HG03520 (cell line): ENCODE measurements at regions not wholly inside any gene's neighbourhood (a gene's known extent, or its start where the extent isn't known, plus 50 kb on each side); places are given as distances from the start of the nearest gene placed in this dataset.
"Not testable (repeated sequence)": the region's sequence is repeated elsewhere in the genome, so short reads cannot be mapped to it uniquely, and the experiment has no call there.

Experiments used
- ATAC-seq: cut with Tn5 transposase; IDR thresholded peaks from one replicate; pipeline ENCODE4 v1.9.1; 2021; ENCODE audit warnings: mild to moderate bottlenecking, moderate library complexity; ENCODE audit not compliant: unreplicated experiment

DNA sequence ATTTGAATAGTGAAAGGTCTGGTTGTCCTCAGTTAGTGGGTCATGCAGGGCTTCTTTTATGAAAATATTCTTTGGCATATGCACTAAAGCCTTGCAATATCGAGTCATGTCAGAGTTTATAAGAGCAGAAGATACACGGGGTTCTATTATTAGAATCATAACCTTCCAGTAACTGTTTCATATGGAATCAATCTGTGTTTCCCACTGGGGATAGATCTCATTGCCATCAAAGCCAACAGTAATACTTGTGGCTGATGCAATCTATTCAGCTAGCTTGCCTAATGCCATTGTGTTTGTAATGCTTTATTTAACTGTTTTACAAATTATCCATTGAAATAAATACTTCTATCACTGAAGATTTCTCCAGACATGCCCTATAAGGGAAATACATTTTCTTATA is 746.9 kb upstream of the PCDH9 start:
- no peak for ATAC-seq

- ATAC-seq, result no peak
Measured at GRCh38 chr13:67971291-67971690, 741.2 kb upstream of the PCDH9 start.

- ATAC-seq, result no peak
Measured at GRCh38 chr13:67967031-67967430, 736.9 kb upstream of the PCDH9 start.

DNA sequence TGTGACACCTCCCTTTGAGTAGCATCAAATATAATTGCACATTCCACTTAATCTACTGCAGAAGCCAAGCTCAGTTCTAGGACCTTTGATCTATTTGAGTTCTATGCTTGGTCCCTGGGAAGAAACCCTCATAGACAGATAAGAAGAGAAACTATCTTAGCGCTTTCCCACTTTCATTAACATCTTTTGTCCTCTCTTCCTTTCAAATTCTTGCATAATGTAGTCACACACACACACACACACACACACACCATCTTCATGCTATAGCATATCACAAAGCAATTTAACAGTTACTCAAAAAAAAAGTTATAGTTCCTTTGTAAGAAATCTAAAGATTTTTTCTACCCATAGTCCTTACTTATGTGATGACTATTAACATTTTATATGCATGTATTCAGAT is 735.9 kb upstream of the PCDH9 start:
- ATAC-seq, result no peak

GRCh38 chr13:67964986-67965385 is 734.9 kb upstream of the PCDH9 start:
- no peak for ATAC-seq

GRCh38 chr13:67964091-67964490 is 734.0 kb upstream of the PCDH9 start:
- no peak for ATAC-seq

DNA sequence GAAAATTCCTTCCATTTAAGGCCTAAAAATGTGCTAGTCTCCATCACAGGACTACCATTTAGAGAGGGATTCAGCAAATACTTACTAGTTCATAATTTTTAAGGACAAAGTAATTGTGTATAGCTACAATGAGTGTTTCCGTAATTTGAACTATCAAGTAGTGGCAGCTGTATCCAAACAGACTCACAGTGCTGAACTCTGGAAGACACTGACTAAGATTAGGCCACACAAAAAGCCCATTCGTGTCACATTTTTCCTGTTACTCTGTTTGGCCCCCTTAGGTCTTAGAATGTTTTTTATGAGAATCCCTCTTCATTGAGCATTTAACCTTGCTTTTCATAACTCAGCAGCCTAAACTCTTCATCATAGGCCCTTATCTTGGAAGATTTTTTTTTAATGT is 731.2 kb upstream of the PCDH9 start:
- no peak for ATAC-seq

DNA sequence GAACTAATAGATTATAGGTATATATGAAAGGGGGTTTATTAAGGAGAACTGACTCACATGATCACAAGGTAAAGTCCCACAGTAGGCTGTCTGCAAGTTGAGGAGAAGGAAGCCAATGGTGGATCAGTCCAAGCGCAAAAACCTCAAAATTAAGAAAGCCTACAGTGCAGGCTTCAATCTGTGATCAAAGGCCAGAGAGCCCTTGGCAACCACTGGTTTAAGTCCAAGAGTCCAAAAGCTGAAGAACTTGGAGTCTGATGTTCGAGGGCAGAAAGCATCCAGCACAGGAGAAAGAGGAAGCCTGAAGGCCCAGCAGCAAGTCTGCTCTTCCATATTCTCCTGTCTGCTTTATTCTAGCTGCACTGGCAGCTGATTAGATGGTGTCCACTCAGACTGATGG is 721.3 kb upstream of the PCDH9 start:
- ATAC-seq, result no peak

GRCh38 chr13:67950603-67951002 is 720.5 kb upstream of the PCDH9 start:
- ATAC-seq, result no peak

GRCh38 chr13:67946131-67946530 is 716.0 kb upstream of the PCDH9 start:
- no peak for ATAC-seq

- ATAC-seq, result no peak
Measured at GRCh38 chr13:67943116-67943515, 713.0 kb upstream of the PCDH9 start.

DNA sequence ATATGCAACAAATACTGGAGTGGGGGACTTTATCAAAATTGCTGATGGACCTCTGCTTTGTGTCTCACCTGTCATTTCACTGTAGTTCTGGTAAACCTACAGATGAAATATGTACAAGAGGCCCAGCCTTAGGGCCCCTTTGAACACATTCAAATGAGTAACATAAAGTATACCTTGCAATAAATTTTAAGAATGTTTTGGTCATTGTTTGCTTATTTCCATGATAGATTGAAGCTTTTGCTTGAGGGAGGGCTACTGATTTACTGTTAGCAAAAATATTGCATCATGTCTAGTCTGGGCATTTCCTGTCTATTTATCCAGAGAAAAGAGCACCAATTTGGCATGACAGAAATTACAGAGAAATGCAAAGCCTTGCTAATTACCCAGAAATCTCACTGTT is 705.5 kb upstream of the PCDH9 start:
- no peak for ATAC-seq

GRCh38 chr13:67934617-67935330 is 704.6 kb upstream of the PCDH9 start:
- no peak for ATAC-seq

DNA sequence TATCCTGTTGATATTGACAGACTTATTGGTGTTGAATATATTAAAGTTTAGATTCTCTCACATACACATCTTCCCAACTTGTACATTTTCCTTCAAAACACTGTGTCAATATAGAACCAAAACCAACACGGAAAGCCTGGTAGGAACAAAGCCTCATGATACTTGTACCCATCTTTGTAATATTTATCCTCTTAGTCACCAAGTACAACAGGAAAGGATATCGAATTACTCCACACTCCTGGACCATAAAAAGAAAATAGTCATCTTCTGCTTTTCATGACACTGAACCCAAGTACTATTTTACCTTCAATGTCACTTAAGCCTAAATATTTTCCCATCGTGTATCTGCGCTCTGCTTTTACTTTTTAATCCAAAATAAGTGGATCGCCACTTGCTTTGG is 702.9 kb upstream of the PCDH9 start:
- ATAC-seq, result no peak

- ATAC-seq, result no peak
Measured at GRCh38 chr13:67917291-67917987, 687.3 kb upstream of the PCDH9 start.

- ATAC-seq, result no peak
Measured at GRCh38 chr13:67916650-67917049, 686.5 kb upstream of the PCDH9 start.

DNA sequence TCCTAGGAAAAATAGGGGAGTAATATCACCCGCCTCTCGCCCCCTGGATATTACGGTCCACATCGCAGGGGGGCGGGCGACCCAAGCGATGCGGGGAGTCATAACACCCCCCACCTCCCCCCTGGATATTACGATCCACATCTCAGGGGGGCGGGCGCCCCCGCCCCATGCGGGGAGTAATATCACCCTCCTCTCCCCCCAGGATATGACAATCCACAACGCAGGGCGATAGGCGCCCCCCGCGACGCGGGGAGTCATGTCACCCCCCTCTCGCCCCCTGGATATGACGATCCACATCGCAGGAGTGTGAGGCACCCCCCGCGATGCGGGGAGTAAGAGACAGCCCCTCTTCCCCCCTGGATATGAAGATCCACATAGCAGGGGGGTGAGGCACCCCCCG is 684.4 kb upstream of the PCDH9 start:
- no peak for ATAC-seq

- not testable (repeated sequence) for ATAC-seq
Measured at GRCh38 chr13:67902960-67903359, 672.8 kb upstream of the PCDH9 start.

DNA sequence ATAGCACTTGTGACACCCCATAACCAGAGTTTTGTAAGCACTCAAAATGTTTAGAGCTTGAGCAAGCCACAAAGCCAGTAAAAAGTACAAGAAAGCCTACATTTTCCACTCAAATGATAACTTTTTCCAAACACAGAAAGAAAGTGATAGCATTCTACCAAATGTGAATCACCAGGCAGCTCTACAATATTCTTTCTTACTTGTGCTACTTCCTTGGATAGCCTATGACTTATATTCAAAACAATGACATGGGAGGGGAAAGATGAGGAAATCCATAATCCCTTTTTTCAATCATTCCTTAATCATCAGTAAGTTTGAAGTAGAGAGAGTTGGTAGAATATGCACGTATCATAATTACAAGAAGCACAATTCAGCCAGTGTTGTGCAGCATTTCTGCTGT is 650.8 kb upstream of the PCDH9 start:
- ATAC-seq, result no peak

DNA sequence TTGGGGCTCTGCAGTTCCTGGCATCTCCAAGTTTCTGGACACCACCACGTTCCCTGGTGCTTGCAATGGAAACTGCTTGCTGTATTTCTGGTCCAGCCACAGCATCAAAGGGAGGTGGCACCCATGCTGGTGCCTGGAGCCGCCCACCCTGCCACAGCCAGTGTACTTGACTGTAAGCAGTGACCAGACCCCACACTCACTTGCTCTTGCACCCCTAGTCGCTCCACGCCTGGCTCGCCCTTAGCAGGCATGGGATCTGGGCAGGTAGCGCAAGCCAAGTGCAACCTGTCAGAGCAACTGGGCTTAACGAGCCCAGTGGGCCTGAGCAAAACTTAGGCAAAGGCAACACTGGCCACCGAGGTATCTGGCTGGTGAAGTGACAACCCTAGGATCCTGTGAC is 648.2 kb upstream of the PCDH9 start:
- ATAC-seq, result no peak

DNA sequence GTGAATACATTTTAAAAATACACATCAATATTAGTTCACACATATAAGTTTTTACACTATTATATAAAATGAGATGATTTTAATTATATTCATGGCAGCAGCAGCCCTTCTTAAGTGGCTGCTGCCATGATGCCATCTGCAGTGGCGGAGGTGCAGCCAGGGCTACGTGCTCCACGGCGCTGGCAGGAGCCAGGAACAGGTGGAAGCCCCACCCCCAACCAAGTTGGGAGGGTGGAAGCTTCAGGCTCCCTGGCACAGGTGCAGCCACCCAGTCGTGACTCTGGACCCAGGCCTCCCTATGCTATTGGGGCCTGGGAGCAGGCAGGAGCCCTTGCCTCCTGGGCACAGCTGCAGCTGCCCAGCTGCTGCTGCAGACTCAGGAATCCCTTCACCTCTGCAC is 646.9 kb upstream of the PCDH9 start:
- no peak for ATAC-seq

- ATAC-seq, result no peak
Measured at GRCh38 chr13:67867206-67867605, 637.1 kb upstream of the PCDH9 start.

DNA sequence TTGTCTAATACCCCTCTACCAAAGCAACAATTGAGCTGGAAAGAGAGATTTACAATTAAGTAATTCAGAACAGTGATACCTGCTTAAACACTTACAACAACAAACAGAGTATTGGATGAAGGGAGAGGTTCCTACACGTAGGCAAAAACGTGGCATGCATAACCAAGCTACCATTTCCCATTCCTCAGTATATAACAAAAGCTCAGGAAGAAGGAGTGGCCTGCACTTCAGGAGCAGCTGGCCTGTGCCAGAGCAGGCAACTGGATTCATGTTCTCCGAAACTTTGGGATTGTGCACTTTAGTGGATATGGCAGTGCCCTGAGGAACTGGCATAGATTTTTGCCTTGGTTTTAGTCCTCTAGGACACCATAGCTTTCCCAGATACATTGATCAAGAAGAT is 630.2 kb upstream of the PCDH9 start:
- ATAC-seq, result no peak
